HG02623 (cell line): ENCODE measurements at regions not wholly inside any gene's neighbourhood (a gene's known extent, or its start where the extent isn't known, plus 50 kb on each side); places are given as distances from the start of the nearest gene placed in this dataset.
"Not testable (repeated sequence)": the region's sequence is repeated elsewhere in the genome, so short reads cannot be mapped to it uniquely, and the experiment has no call there.

ENCODE experiments used
- ATAC-seq: cut with Tn5 transposase; IDR thresholded peaks from one replicate; pipeline ENCODE4 v1.9.1; 2021; ENCODE audit warnings: moderate library complexity; ENCODE audit not compliant: unreplicated experiment

DNA sequence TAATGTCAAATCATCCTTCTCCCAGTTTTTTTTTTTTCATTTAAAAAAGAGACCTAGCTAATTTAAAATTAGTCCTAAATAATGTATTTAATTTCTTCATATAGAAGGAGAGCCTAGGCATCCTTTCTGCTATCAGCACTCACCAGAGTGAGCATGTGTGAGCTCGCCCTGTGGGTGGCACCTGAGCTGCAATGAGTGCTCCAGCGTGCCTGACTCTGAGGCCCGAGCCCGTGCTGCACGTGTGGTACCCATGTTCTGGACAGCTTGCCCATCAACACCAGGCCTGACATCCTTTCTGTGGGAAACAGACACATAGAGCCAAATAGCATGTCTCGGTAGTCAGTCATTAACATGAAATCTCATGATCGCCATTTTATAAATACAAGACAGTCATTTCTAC, 381.4 kb downstream of the DTWD2 start:
- no peak for ATAC-seq

GRCh38 chr5:118605761-118606160, 382.6 kb downstream of the DTWD2 start:
- no peak for ATAC-seq

- no peak for ATAC-seq
Measured at GRCh38 chr5:118604106-118604505, 384.2 kb downstream of the DTWD2 start.

DNA sequence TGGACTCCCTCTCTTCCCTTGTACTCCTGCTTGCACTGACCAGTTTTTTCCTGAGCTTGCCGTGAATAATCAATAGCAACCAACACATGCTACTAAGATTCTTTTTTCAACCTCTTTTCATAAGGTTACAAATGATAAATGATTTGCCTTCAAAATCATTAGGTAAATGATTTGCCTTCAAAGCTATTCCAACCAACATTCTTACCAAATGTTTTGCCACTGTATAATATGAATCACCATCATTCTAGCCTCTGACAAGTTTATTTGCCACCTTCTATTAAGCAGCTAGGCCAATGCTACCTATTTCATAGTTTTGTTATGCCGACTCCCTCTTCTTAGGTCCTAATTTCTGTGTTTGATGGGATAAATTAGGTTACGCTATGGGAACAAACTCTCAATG, 385.1 kb downstream of the DTWD2 start:
- ATAC-seq: no peak

DNA sequence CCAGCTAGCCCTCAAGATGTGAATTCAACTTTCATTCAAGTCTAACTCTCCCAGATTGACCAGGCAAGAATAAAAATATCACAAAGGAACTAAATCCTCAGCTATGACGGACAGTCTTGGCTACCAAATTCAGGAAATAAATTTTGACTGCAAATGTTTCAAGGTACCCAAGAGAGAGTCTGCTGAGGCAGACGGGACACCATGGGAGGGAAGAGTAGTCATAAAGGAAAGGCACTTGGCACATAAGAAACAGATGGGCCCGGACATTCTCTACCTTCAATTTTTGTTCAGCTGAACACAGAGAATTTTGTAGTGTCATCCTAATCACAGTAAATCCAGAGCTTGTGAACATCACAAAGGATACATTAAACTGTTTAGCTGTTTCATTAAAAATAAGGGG, 390.0 kb downstream of the DTWD2 start:
- no peak for ATAC-seq

- no peak for ATAC-seq
Measured at GRCh38 chr5:118597543-118597942, 390.8 kb downstream of the DTWD2 start.

GRCh38 chr5:118596255-118596654, 392.1 kb downstream of the DTWD2 start:
- ATAC-seq: no peak

DNA sequence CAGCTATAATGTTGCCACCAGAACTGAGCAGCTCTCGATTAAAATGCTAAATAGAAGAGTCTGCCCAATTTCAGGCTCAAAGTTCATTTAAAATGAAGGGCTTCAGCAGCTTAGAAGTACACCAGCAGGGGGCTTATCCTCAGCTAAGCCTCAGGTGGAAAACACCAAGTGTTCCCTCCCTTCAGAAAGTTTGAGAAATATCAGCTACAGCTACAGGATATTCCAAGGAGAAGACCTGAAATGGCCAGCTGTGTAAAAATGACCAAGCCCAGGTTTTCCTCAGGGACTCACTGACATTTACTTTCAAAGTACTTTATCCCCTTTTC, 395.4 kb downstream of the DTWD2 start:
- ATAC-seq: no peak

DNA sequence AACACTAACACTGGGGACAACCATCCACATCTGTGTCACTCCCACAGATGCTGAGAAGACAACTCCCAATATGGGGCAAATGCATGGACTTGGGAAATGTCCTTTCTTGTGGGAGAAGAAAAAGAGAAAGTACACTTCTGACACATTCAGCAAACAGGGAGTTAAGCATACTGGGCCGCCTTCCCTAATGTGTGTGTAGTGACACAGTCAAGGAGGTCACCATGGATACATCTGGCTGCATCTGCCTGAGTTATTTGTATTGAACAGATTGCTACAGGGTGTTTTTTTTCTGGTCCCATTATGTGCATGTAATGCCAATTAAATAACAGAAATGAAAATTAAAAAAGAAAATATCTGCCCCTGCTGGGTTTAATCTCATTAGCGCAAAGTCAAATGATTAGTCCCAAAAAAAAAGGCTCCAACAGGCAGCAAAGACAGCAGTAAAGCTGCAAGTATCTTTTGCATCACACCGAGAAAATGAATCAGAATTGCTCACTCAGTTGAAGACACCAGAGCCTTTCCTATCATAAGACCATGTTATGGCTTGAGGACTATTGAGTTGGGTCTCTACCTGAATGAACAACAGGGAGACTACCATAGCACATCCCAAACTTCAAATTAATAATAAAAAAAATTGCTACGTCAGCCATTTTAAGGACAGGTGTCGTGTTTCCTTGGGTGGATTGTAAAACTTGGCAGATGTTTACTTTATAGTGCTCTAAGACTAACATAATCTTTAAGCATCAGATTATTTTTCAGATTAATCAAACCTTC, 395.9 kb downstream of the DTWD2 start:
- ATAC-seq: no peak

DNA sequence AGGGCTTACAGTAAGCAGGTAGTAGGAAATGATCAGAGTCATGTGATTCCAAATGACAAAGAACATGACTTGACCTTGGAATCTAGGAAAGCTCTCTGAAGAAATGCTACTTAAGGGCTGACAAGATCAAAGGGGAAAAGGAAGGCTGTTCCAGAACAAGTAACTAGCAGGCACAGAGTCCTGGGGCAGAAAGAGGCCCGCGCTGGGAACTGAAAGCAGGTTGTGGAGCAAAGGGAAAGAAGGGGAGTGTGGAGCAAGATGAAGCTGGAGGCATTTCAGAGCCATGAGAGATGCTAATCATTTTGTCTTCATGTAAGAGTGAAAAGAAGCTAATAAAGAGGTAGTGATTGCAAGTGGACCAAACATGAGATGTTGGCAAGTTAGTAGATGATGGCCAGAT, 397.5 kb downstream of the DTWD2 start:
- ATAC-seq: no peak

DNA sequence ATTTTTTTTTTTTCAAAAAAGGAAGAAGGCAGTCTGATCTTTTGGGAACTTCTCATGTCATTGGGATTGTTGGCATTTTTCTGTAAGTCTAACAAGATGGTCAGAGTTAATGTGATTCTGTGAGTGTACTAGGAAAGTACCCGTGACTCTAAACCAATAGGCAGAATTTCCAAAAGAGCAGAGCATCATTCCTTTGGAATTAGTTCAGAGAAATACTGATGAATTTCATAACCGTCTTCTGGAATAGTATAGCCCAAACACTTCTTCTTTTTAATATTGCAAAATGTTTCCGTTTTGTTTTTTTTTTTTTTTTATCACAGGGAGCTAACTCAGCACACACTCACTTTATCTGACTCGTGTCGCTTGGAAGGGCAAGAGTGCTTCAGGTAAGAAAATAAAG, 407.4 kb downstream of the DTWD2 start:
- ATAC-seq: no peak

GRCh38 chr5:118578093-118578492, 410.3 kb downstream of the DTWD2 start:
- ATAC-seq: no peak

- ATAC-seq: no peak
Measured at GRCh38 chr5:118577621-118578020, 410.7 kb downstream of the DTWD2 start.

DNA sequence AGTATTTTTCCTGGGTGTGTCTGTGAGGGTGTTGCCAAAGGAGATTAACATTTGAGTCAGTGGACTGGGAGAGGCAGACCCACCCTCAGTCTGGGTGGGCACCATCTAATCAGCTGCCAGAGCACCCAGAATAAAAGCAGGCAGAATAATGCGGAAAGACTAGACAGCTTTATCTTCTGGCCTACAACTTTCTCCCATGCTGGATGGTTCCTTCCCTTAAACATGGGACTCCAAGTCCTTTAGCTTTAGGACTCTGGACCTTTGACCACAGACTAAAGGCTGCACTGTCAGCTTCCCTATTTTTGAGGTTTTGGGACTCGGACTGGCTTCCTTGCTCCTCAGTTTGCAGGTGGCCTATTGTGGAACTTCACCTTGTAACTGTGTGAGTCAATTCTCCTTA, 418.1 kb downstream of the DTWD2 start:
- not testable (repeated sequence) for ATAC-seq

GRCh38 chr5:118569596-118569995, 418.8 kb downstream of the DTWD2 start:
- ATAC-seq: not testable (repeated sequence)

DNA sequence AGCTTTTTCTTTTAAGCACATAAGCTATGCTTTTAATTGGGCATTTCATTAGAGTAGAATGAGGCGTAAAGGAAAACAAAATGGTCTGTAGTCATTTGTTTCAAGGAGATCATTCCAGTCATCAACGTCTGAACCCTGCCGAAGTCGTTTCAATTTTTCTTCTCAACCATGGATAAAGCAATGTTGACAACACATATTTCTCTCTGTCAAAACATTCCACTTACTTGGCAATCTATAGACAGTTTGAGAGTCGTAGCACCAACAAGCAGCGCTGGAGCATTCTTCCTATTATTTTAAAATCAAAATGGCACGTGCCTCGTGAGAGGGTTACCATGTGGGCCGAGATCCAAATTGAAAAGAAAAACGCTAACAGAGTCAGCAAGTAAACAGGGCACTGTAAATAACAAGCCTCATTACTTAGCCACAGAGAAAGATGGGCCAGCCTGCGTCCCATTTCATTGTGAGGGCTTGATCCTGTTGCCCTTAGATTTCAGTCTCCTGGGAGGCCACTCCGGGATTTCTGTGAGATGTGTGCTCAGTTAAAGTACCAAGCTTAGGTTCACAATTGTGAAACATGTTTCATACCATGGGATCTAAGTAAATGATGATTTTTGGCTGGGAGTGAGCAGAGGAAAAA, 422.9 kb downstream of the DTWD2 start:
- ATAC-seq: no peak

DNA sequence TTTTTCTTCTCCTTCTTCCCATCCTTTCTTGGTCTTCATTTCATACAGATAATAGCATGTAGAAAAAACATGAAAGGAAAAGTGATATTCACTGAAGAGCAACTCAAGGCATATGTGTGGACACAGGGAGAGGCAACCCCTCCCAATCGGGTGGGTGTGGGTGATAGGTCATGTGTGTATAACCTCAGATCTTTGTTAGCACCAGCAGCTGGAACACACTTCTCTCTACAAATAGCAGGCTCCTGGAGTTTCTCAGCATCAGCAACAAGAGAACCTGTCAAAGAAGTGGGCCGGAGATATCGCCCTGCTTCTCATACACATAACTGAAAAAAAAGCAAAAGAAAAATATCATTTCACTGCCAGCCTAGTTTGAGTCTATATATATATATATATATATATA, 426.4 kb downstream of the DTWD2 start:
- no peak for ATAC-seq

GRCh38 chr5:118561235-118561634, 427.1 kb downstream of the DTWD2 start:
- no peak for ATAC-seq

DNA sequence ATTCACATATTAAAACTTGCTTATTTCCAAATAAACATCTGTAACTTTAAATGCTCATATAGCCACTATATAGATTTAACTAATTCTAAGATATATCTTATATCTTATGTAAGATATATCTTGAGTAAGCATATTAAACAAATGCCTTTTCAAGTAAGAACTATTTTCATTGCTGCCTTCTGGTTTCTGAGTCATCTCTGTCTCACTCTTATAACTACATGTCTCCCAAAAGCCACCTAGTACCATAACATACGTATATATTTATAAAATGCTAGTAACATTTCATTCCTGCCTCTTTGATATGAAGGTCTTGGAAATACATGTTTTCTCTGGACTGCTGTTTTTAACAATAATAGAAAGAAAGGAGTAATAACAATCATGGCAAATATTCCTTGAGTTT, 429.5 kb downstream of the DTWD2 start:
- no peak for ATAC-seq

- ATAC-seq: no peak
Measured at GRCh38 chr5:118557251-118557661, 431.1 kb downstream of the DTWD2 start.

- no peak for ATAC-seq
Measured at GRCh38 chr5:118556792-118557191, 431.6 kb downstream of the DTWD2 start.

DNA sequence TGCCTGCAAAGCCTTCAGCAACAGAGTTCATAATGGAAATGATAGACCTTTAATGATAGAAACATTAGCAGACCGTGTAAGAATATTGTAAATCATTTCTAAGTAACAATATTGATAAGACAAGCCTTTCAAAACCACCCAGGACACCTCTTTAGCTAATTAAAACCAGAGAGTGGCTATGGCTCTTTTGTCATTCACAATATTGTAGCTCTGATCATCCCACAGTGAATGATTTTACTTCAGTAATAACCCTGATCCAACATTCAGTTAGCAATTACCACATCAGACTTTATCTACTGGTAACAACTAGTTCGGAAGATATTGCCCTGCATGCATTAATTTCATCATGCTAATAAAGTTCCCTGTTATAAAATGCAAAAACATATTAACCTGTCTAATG, 432.6 kb downstream of the DTWD2 start:
- no peak for ATAC-seq

GRCh38 chr5:118554981-118555380, 433.4 kb downstream of the DTWD2 start:
- no peak for ATAC-seq
